ENCODE measurements at regions not wholly inside any gene's neighbourhood (a gene's known extent, or its start where the extent isn't known, plus 50 kb on each side); places are given as distances from the start of the nearest gene placed in this dataset.

GRCh38 chr20:53847837-53848170 lies 222.6 kb downstream of the BCAS1 start:
- ChIA-PET POLR2A (ENCODE audit: low non-redundant PET) (no interaction called here), CTCF (interaction anchor here (0.6 kb wide), 1 partner anchor 30 kb away, joined by 4 read pairs; no protein-coding TSS in a partner anchor)
- TF ChIP-seq, protein P1, sequence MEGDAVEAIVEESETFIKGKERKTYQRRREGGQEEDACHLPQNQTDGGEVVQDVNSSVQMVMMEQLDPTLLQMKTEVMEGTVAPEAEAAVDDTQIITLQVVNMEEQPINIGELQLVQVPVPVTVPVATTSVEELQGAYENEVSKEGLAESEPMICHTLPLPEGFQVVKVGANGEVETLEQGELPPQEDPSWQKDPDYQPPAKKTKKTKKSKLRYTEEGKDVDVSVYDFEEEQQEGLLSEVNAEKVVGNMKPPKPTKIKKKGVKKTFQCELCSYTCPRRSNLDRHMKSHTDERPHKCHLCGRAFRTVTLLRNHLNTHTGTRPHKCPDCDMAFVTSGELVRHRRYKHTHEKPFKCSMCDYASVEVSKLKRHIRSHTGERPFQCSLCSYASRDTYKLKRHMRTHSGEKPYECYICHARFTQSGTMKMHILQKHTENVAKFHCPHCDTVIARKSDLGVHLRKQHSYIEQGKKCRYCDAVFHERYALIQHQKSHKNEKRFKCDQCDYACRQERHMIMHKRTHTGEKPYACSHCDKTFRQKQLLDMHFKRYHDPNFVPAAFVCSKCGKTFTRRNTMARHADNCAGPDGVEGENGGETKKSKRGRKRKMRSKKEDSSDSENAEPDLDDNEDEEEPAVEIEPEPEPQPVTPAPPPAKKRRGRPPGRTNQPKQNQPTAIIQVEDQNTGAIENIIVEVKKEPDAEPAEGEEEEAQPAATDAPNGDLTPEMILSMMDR (conservative IDR thresholded peaks at IDR 0.05; ENCODE audit: low read depth) = no peak
- DNase-seq (ENCODE audit: low spot score) = no peak
- H3K27ac ChIP-seq = no peak overlapping the region

DNA sequence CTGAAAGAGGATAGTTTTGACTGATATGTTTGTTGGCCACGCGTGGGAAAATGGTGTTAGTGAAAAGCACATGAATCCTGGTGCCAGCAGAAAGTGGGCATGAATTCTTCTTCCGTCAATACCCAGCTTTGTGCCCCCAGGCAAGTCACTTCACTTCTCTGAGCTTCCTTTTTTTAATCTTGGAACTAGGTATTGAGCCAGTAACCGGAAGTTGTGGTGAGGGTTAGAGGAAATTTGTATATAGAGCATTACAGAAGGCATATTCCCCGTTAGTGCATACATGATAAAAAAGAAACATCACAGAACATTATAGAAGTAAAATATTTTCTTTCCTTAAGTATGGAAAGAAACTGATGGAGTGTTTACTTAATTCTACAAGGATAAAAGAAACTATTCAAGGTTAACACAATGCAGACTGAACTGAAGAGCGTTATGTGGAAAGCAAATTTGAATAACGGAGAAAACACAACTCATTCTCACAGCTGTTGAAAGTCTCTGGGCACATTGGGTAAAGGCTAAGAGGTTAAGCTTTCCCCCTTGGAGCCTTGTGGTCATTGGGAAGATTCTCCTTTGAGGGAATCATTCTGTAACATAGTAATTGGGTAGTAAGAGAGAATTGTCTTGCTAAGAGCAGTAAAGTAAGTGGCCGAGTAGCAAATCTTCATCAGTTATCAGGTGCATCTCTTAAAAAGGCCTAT lies 223.1 kb downstream of the BCAS1 start:
- CTCF ChIA-PET = interaction anchor here (0.6 kb wide), 2 partner anchors 12 to 30 kb away, joined by 3 to 4 read pairs; no protein-coding TSS in a partner anchor
- TF ChIP-seq, protein P1 (conservative IDR thresholded peaks at IDR 0.05; ENCODE audit: low read depth) = no peak
- POLR2A ChIA-PET (ENCODE audit: low non-redundant PET) = no interaction called here
- no peak for DNase-seq (ENCODE audit: low spot score)
- no peak overlapping the region for H3K27ac ChIP-seq

GRCh38 chr20:53846640-53847039 lies 223.8 kb downstream of the BCAS1 start:
- TF ChIP-seq, protein P1 (conservative IDR thresholded peaks at IDR 0.05; ENCODE audit: low read depth) = no peak

GRCh38 chr20:53845980-53846379 lies 224.4 kb downstream of the BCAS1 start:
- ChIA-PET POLR2A (ENCODE audit: low non-redundant PET) (no interaction called here), CTCF (interaction anchor here (0.9 to 1.1 kb wide), 2 partner anchors 24 to 94 kb away, joined by 3 read pairs; no protein-coding TSS in a partner anchor)
- TF ChIP-seq, protein P1 (conservative IDR thresholded peaks at IDR 0.05; ENCODE audit: low read depth) = no peak
- H3K27ac ChIP-seq = no peak overlapping the region
- DNase-seq (ENCODE audit: low spot score) = no peak

More at GRCh38 chr20:53846640-53847039, 223.8 kb downstream of the BCAS1 start:
- CTCF ChIA-PET = interaction anchor here (0.6 to 1.1 kb wide), 3 partner anchors 13 to 93 kb away, joined by 3 read pairs; no protein-coding TSS in a partner anchor
- POLR2A ChIA-PET (ENCODE audit: low non-redundant PET) = no interaction called here
- no peak for DNase-seq (ENCODE audit: low spot score)
- H3K27ac ChIP-seq = no peak overlapping the region

GRCh38 chr20:53844259-53844658 lies 226.1 kb downstream of the BCAS1 start:
- CTCF ChIA-PET = no interaction called here
- no peak overlapping the region for H3K27ac ChIP-seq
- no peak for DNase-seq (ENCODE audit: low spot score)
- POLR2A ChIA-PET (ENCODE audit: low non-redundant PET) = no interaction called here
- TF ChIP-seq, protein P1 (conservative IDR thresholded peaks at IDR 0.05; ENCODE audit: low read depth) = no peak

- no peak overlapping the region for H3K27ac ChIP-seq
- CTCF ChIA-PET = interaction anchor here (0.6 kb wide), 1 partner anchor 220 kb away, joined by 5 read pairs; no protein-coding TSS in a partner anchor
- POLR2A ChIA-PET (ENCODE audit: low non-redundant PET) = no interaction called here
- DNase-seq (ENCODE audit: low spot score) = no peak
- TF ChIP-seq, protein P1 (conservative IDR thresholded peaks at IDR 0.05; ENCODE audit: low read depth) = no peak
Measured at GRCh38 chr20:53843645-53844044, 226.7 kb downstream of the BCAS1 start.

Measured in RWPE1 (cell line).